SK-N-SH (cell line): ENCODE measurements at regions not wholly inside any gene's neighbourhood (a gene's known extent, or its start where the extent isn't known, plus 50 kb on each side); places are given as distances from the start of the nearest gene placed in this dataset.

Source experiments
- CTCF ChIA-PET: fragments of 300-600, 350-600 bp; formaldehyde crosslinking; extraction: SDS; loops from one replicate; lab custom pipeline; 2021; lab: Yijun Ruan, JAX
- POLR2A ChIA-PET: fragments of 350-600 bp; sonication (Branson Sonifier 250); formaldehyde crosslinking; extraction: SDS; loops from one replicate; lab custom pipeline; 2020; ENCODE audit warnings: antibody characterized with exemption, inconsistent platforms; lab: Yijun Ruan, JAX
- DNase-seq: peaks from one replicate; pipeline ENCODE4 v3.0.0; 2012
- H2AFZ ChIP-seq: fragments of 200-600 bp; sonication (generic); 2 replicates; pipeline ENCODE4 v1.8.1; 2016; ENCODE audit warnings: antibody characterized with exemption, mild to moderate bottlenecking, low read depth
- H3F3A ChIP-seq: fragments of 200-600 bp; sonication (generic); replicated peaks from 2 replicates; pipeline ENCODE3; 2016; ENCODE audit warnings: antibody characterized with exemption, mild to moderate bottlenecking; ENCODE audit not compliant: insufficient read depth
- H3K27ac ChIP-seq, 2 experiments: fragments of 200-500 bp in 1 of 2; fragments of 200-600 bp in 1 of 2; sonication (Bioruptor generic) in 1 of 2; sonication (generic), shearing (Covaris generic) in 1 of 2; 2 replicates each; pipeline versions ENCODE4 v1.5.1 to v1.6.1; 2014 to 2016; ENCODE audit warnings: low read depth in 2 of 2, inconsistent platforms in 1 of 2, low read length in 1 of 2, mild to moderate bottlenecking in 1 of 2, mixed read lengths in 1 of 2
- H3K27me3 ChIP-seq: fragments of 200-600 bp; sonication (generic), shearing (Covaris generic); 2 replicates; pipeline ENCODE4 v1.6.1; 2016; ENCODE audit warnings: mixed run types; ENCODE audit not compliant: insufficient read depth
- H3K36me3 ChIP-seq, 2 experiments: fragments of 200-500 bp in 1 of 2; fragments of 200-600 bp in 1 of 2; sonication (Bioruptor generic) in 1 of 2; sonication (generic) in 1 of 2; replicated peaks in 1 of 2; 2 replicates each; pipeline versions ENCODE3 to v1.5.1; 2014 to 2016; ENCODE audit warnings: low read length in 1 of 2, mild to moderate bottlenecking in 1 of 2; ENCODE audit not compliant: insufficient read depth in 2 of 2, control insufficient read depth in 1 of 2
- H3K4me1 ChIP-seq, 2 experiments: fragments of 200-500 bp in 1 of 2; fragments of 200-600 bp in 1 of 2; sonication (Bioruptor generic) in 1 of 2; sonication (generic), shearing (Covaris generic) in 1 of 2; 2 replicates each; pipeline versions ENCODE4 v1.5.1 to v1.6.1; 2014 to 2016; ENCODE audit warnings: low read depth in 1 of 2, low read length in 1 of 2, mixed run types in 1 of 2; ENCODE audit not compliant: insufficient read depth in 2 of 2, control insufficient read depth in 1 of 2
- H3K4me2 ChIP-seq: fragments of 200-600 bp; sonication (generic), shearing (Covaris generic); 2 replicates; pipeline ENCODE4 v1.6.1; 2017; ENCODE audit warnings: mixed run types
- H3K4me3 ChIP-seq, 2 experiments: fragments of 200-500 bp in 1 of 2; fragments of 200-600 bp in 1 of 2; sonication (Bioruptor generic) in 1 of 2; sonication (generic), shearing (Covaris generic) in 1 of 2; 2 replicates each; pipeline versions ENCODE4 v1.5.1 to v1.8.1; 2014 to 2016; ENCODE audit warnings: low read depth in 2 of 2, inconsistent platforms in 1 of 2, low read length in 1 of 2, mild to moderate bottlenecking in 1 of 2, mixed read lengths in 1 of 2, moderate library complexity in 1 of 2
- H3K79me2 ChIP-seq: fragments of 200-600 bp; sonication (generic); 2 replicates; pipeline ENCODE4 v1.8.1; 2017; ENCODE audit warnings: mild to moderate bottlenecking; ENCODE audit not compliant: insufficient read depth
- H3K9ac ChIP-seq: fragments of 200-600 bp; sonication (generic); 2 replicates; pipeline ENCODE4 v1.6.1; 2017; ENCODE audit warnings: mixed run types
- H3K9me2 ChIP-seq: fragments of 200-600 bp; sonication (generic); 2 replicates; pipeline ENCODE4 v1.6.1; 2017; ENCODE audit warnings: mixed run types
- H3K9me3 ChIP-seq: fragments of 200-600 bp; sonication (generic); 2 replicates; pipeline ENCODE4 v1.6.1; 2017; ENCODE audit warnings: mixed run types, mild to moderate bottlenecking, moderate library complexity
- H4K20me1 ChIP-seq: fragments of 200-600 bp; sonication (generic); 2 replicates; pipeline ENCODE4 v1.6.1; 2017; ENCODE audit warnings: mild to moderate bottlenecking, mixed run types; ENCODE audit not compliant: insufficient read depth
- ELF1 ChIP-seq: IDR thresholded peaks from 2 replicates; pipeline ENCODE4 v1.4.0; 2012
- EP300 ChIP-seq, 2 experiments: IDR thresholded peaks; 2 replicates each; pipeline versions ENCODE4 v1.4.0 to v1.6.1; 2012; ENCODE audit warnings: borderline replicate concordance in 1 of 2, low read depth in 1 of 2, low read length in 1 of 2
- FOXJ3 ChIP-seq: sonication (generic); formaldehyde crosslinking; IDR thresholded peaks from 2 replicates; pipeline ENCODE4 v1.5.1; 2020; ENCODE audit warnings: mild to moderate bottlenecking, missing genetic modification reagents
- IRF3 ChIP-seq: fragments of 150-350 bp; IDR thresholded peaks from 2 replicates; pipeline ENCODE4 v1.6.1; 2016; ENCODE audit warnings: mild to moderate bottlenecking, low read depth, low read length
- MAX ChIP-seq: IDR thresholded peaks from 2 replicates; pipeline ENCODE4 v1.4.0; 2012; ENCODE audit warnings: low read depth
- MEF2A ChIP-seq: IDR thresholded peaks from 2 replicates; pipeline ENCODE4 v1.4.0; 2012; ENCODE audit warnings: low read depth, borderline replicate concordance
- NFIC ChIP-seq: IDR thresholded peaks from 2 replicates; pipeline ENCODE4 v1.4.0; 2012; ENCODE audit warnings: borderline replicate concordance
- RAD21 ChIP-seq: IDR thresholded peaks from 2 replicates; pipeline ENCODE4 v1.6.1; 2012; ENCODE audit warnings: mild to moderate bottlenecking, low read length
- RFX5 ChIP-seq: IDR thresholded peaks from 2 replicates; pipeline ENCODE4 v1.6.1; 2012; ENCODE audit warnings: mild to moderate bottlenecking, improper control_type of control experiment, low read length
- SMC3 ChIP-seq: IDR thresholded peaks from 2 replicates; pipeline ENCODE4 v1.6.1; 2012; ENCODE audit warnings: low read depth, low read length, improper control_type of control experiment
- TEAD4 ChIP-seq: IDR thresholded peaks from 2 replicates; pipeline ENCODE4 v1.4.0; 2012; ENCODE audit warnings: mild to moderate bottlenecking, borderline replicate concordance; ENCODE audit not compliant: insufficient read depth
- WGBS: methylation state at CpG from one replicate; pipeline ENCODE4 v1.1.6; 2017; ENCODE audit warnings: low lambda C conversion rate; 5-methylcytosine and 5-hydroxymethylcytosine counted together
- TF ChIP-seq, protein P1 (sequence below): IDR thresholded peaks from 2 replicates; pipeline ENCODE4 v1.6.1; 2012; ENCODE audit warnings: mild to moderate bottlenecking, low read depth, low read length, moderate library complexity
- TF ChIP-seq, protein P2 (sequence below): IDR thresholded peaks from 2 replicates; pipeline ENCODE4 v1.4.0; 2012; ENCODE audit warnings: low read depth, borderline replicate concordance

- TF ChIP-seq MAX = no peak
- no peak for TF ChIP-seq TEAD4
- TF ChIP-seq RFX5 = no peak
- TF ChIP-seq SMC3 = no peak
- TF ChIP-seq, protein P1, sequence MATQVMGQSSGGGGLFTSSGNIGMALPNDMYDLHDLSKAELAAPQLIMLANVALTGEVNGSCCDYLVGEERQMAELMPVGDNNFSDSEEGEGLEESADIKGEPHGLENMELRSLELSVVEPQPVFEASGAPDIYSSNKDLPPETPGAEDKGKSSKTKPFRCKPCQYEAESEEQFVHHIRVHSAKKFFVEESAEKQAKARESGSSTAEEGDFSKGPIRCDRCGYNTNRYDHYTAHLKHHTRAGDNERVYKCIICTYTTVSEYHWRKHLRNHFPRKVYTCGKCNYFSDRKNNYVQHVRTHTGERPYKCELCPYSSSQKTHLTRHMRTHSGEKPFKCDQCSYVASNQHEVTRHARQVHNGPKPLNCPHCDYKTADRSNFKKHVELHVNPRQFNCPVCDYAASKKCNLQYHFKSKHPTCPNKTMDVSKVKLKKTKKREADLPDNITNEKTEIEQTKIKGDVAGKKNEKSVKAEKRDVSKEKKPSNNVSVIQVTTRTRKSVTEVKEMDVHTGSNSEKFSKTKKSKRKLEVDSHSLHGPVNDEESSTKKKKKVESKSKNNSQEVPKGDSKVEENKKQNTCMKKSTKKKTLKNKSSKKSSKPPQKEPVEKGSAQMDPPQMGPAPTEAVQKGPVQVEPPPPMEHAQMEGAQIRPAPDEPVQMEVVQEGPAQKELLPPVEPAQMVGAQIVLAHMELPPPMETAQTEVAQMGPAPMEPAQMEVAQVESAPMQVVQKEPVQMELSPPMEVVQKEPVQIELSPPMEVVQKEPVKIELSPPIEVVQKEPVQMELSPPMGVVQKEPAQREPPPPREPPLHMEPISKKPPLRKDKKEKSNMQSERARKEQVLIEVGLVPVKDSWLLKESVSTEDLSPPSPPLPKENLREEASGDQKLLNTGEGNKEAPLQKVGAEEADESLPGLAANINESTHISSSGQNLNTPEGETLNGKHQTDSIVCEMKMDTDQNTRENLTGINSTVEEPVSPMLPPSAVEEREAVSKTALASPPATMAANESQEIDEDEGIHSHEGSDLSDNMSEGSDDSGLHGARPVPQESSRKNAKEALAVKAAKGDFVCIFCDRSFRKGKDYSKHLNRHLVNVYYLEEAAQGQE = no peak
- no peak for TF ChIP-seq NFIC
- no peak for TF ChIP-seq MEF2A
- TF ChIP-seq RAD21 = no peak
- TF ChIP-seq, protein P2, sequence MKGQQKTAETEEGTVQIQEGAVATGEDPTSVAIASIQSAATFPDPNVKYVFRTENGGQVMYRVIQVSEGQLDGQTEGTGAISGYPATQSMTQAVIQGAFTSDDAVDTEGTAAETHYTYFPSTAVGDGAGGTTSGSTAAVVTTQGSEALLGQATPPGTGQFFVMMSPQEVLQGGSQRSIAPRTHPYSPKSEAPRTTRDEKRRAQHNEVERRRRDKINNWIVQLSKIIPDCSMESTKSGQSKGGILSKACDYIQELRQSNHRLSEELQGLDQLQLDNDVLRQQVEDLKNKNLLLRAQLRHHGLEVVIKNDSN = no peak
- no peak for TF ChIP-seq ELF1
- TF ChIP-seq EP300 (IDR thresholded peaks at IDR 0.05; ENCODE audit: borderline replicate concordance in 1 of 2, low read depth in 1 of 2, low read length in 1 of 2) = no peak
- TF ChIP-seq FOXJ3 (CRISPR knock-in tag) = no peak
- no peak for TF ChIP-seq IRF3
- TF ChIP-seq, all 33 proteins: peak for 0
- no peak overlapping the region for H3K9ac ChIP-seq
- H3K9me2 ChIP-seq = no peaks in the 10 kb centered on the region
- DNase-seq = no peak
- ChIA-PET POLR2A (no interaction called here), CTCF (no interaction called here)
- H3K27ac ChIP-seq = no peak overlapping the region
- H2AFZ ChIP-seq = no peak overlapping the region
- H3F3A ChIP-seq = peaks cover 10% of the 10 kb centered on the region
- H4K20me1 ChIP-seq = no peaks in the 10 kb centered on the region
- 98% methylated on average over 3 of the region's 3 CpGs for WGBS
- H3K4me2 ChIP-seq = no peak overlapping the region
- no peaks in the 10 kb centered on the region for H3K36me3 ChIP-seq
- no peaks in the 10 kb centered on the region for H3K79me2 ChIP-seq
- peaks cover 0 to 4% of the 10 kb centered on the region in 2 experiments; a peak in 1 of 4 replicates for H3K4me1 ChIP-seq
- no peaks in the 10 kb centered on the region for H3K27me3 ChIP-seq
- no peak overlapping the region for H3K4me3 ChIP-seq
- no peaks in the 10 kb centered on the region for H3K9me3 ChIP-seq
Measured at GRCh38 chr2:144117086-144117485, 402.8 kb downstream of the ZEB2 start.
